Neural cell (in vitro differentiated cells): ENCODE measurements at regions not wholly inside any gene's neighbourhood (a gene's known extent, or its start where the extent isn't known, plus 50 kb on each side); places are given as distances from the start of the nearest gene placed in this dataset.

Source experiments
- H2AFZ ChIP-seq: fragments of 200-600, 300-800 bp; sonication (generic), shearing (Covaris generic); 2 replicates; pipeline ENCODE4 v1.6.0; 2014; ENCODE audit warnings: low read depth, mild to moderate bottlenecking, antibody characterized with exemption, low read length, moderate library complexity
- H3F3A ChIP-seq: fragments of 200-600 bp; shearing (Covaris generic); 2 replicates; pipeline ENCODE4 v1.6.1; 2016; ENCODE audit warnings: mild to moderate bottlenecking, moderate library complexity, mixed read lengths, antibody characterized with exemption, low read length; ENCODE audit not compliant: insufficient read depth, poor library complexity, severe bottlenecking
- H3K27ac ChIP-seq: fragments of 200-600, 300-800 bp; sonication (generic), shearing (Covaris generic); 2 replicates; pipeline ENCODE4 v1.5.1; 2014; ENCODE audit warnings: mild to moderate bottlenecking, low read length, moderate library complexity
- H3K27me3 ChIP-seq: fragments of 300-800, 200-600 bp; sonication (generic), shearing (Covaris generic); 2 replicates; pipeline ENCODE4 v1.6.0; 2014; ENCODE audit warnings: mild to moderate bottlenecking, low read depth, low read length, moderate library complexity; ENCODE audit not compliant: insufficient read depth
- H3K36me3 ChIP-seq: fragments of 300-800, 200-600 bp; sonication (generic), shearing (Covaris generic); 2 replicates; pipeline ENCODE4 v1.5.1; 2014; ENCODE audit warnings: mild to moderate bottlenecking, antibody characterized with exemption, low read length, moderate library complexity; ENCODE audit not compliant: insufficient read depth
- H3K4me2 ChIP-seq: fragments of 300-800, 200-600 bp; sonication (generic), shearing (Covaris generic); 2 replicates; pipeline ENCODE4 v1.6.0; 2014; ENCODE audit warnings: mild to moderate bottlenecking, low read length
- H3K4me3 ChIP-seq: fragments of 300-800, 200-600 bp; sonication (generic), shearing (Covaris generic); 2 replicates; pipeline ENCODE4 v1.5.1; 2014; ENCODE audit warnings: mild to moderate bottlenecking, low read length, moderate library complexity
- H3K79me2 ChIP-seq: fragments of 200-600 bp; shearing (Covaris generic); replicated peaks from 2 replicates; pipeline ENCODE4 v1.6.0; 2014; ENCODE audit warnings: mild to moderate bottlenecking, low read length, moderate library complexity; ENCODE audit not compliant: insufficient read depth
- H3K9ac ChIP-seq: fragments of 300-800, 200-600 bp; sonication (generic), shearing (Covaris generic); 2 replicates; pipeline ENCODE4 v1.6.1; 2016; ENCODE audit warnings: mild to moderate bottlenecking, low read length, mixed read lengths
- H3K9me2 ChIP-seq: fragments of 200-600 bp; shearing (Covaris generic); 2 replicates; pipeline ENCODE4 v1.6.1; 2016; ENCODE audit warnings: mild to moderate bottlenecking, low read length, mixed read lengths; ENCODE audit not compliant: insufficient read depth
- H3K9me3 ChIP-seq: fragments of 200-600, 300-800 bp; sonication (generic), shearing (Covaris generic); 2 replicates; pipeline ENCODE4 v1.6.1; 2016; ENCODE audit warnings: mild to moderate bottlenecking, mixed run types, low read length, moderate library complexity, mixed read lengths
- H4K20me1 ChIP-seq: fragments of 200-600 bp; shearing (Covaris generic); 2 replicates; pipeline ENCODE4 v1.6.1; 2016; ENCODE audit warnings: mild to moderate bottlenecking, mixed run types; ENCODE audit not compliant: insufficient read depth
- CTCF ChIP-seq: fragments of 450-650 bp; IDR thresholded peaks from 2 replicates; pipeline ENCODE4 v1.5.1; 2014; ENCODE audit warnings: antibody characterized with exemption, mild to moderate bottlenecking, moderate library complexity; ENCODE audit not compliant: poor library complexity, severe bottlenecking
- EP300 ChIP-seq: fragments of 450-650 bp; conservative IDR thresholded peaks from 2 replicates; pipeline ENCODE4 v1.6.1; 2014; ENCODE audit warnings: antibody characterized with exemption, mild to moderate bottlenecking, moderate library complexity; ENCODE audit not compliant: poor library complexity, severe bottlenecking
- EZH2 ChIP-seq: fragments of 200-600, 300-800 bp; shearing (Covaris generic), sonication (generic); IDR thresholded peaks from 2 replicates; pipeline ENCODE4 v1.6.1; 2014; ENCODE audit warnings: antibody characterized with exemption, low read length, borderline replicate concordance, mild to moderate bottlenecking; ENCODE audit not compliant: insufficient read depth, poor library complexity, severe bottlenecking
- MXI1 ChIP-seq: fragments of 450-650 bp; conservative IDR thresholded peaks from 2 replicates; pipeline ENCODE4 v1.6.1; 2014; ENCODE audit warnings: antibody characterized with exemption, mild to moderate bottlenecking; ENCODE audit not compliant: poor library complexity, severe bottlenecking
- POLR2AphosphoS5 ChIP-seq: IDR thresholded peaks from 2 replicates; pipeline ENCODE4 v1.6.1; 2012
- RAD21 ChIP-seq: fragments of 450-650 bp; conservative IDR thresholded peaks from 2 replicates; pipeline ENCODE4 v1.6.1; 2014; ENCODE audit warnings: antibody characterized with exemption, mild to moderate bottlenecking, moderate library complexity
- REST ChIP-seq: IDR thresholded peaks from 2 replicates; pipeline ENCODE4 v1.6.1; 2012; ENCODE audit warnings: borderline replicate concordance
- SMC3 ChIP-seq: fragments of 450-650 bp; conservative IDR thresholded peaks from 2 replicates; pipeline ENCODE4 v1.6.1; 2014; ENCODE audit warnings: antibody characterized with exemption, mild to moderate bottlenecking, moderate library complexity; ENCODE audit not compliant: poor library complexity
- TAF1 ChIP-seq: IDR thresholded peaks from 2 replicates; pipeline ENCODE4 v1.6.1; 2012; ENCODE audit warnings: low read depth

- Histone ChIP-seq H3K36me3 (no peaks in the 10 kb centered on the region), H2AFZ (no peak overlapping the region), H3K4me3 (no peak overlapping the region), H3K9ac (no peak overlapping the region), H3K79me2 (no peaks in the 10 kb centered on the region), H4K20me1 (no peaks in the 10 kb centered on the region), H3K4me2 (no peak overlapping the region), H3K27ac (no peak overlapping the region), H3F3A (no peaks in the 10 kb centered on the region), H3K9me3 (no peaks in the 10 kb centered on the region), H3K9me2 (no peaks in the 10 kb centered on the region), H3K27me3 (no peaks in the 10 kb centered on the region)
- TF ChIP-seq POLR2AphosphoS5 (no peak), CTCF (no peak)
Observed at GRCh38 chr3:182142928-182143327, 431.2 kb downstream of the SOX2 start.

GRCh38 chr3:182143903-182144302 is 432.2 kb downstream of the SOX2 start:
- Histone ChIP-seq H3K79me2 (no peaks in the 10 kb centered on the region), H3K27me3 (no peaks in the 10 kb centered on the region), H4K20me1 (no peaks in the 10 kb centered on the region), H3K9me2 (no peaks in the 10 kb centered on the region), H3K9me3 (no peaks in the 10 kb centered on the region), H3K27ac (no peak overlapping the region), H3K4me2 (no peak overlapping the region), H3K4me3 (no peak overlapping the region), H3K9ac (no peak overlapping the region), H2AFZ (no peak overlapping the region), H3F3A (no peaks in the 10 kb centered on the region), H3K36me3 (no peaks in the 10 kb centered on the region)
- TF ChIP-seq MXI1 (no peak), SMC3 (no peak), REST (no peak), POLR2AphosphoS5 (no peak), TAF1 (no peak), EZH2 (no peak), EP300 (no peak), CTCF (no peak), RAD21 (no peak)
